GM10266 (cell line): ENCODE measurements at regions not wholly inside any gene's neighbourhood (a gene's known extent, or its start where the extent isn't known, plus 50 kb on each side); places are given as distances from the start of the nearest gene placed in this dataset.
A peak's percentile ranks its signal among the peaks of the same experiment; 100 is the strongest.

ENCODE experiments used
- DNase-seq: peaks from one replicate; pipeline ENCODE4 v3.0.0; 2012; ENCODE audit errors: extremely low spot score
- CTCF ChIP-seq: IDR thresholded peaks from 2 replicates; pipeline ENCODE4 v1.5.1; 2012; ENCODE audit warnings: mild to moderate bottlenecking, low read depth; ENCODE audit not compliant: control insufficient read depth, insufficient read depth; ENCODE audit errors: missing control alignments

- no peak for DNase-seq
- no peak for TF ChIP-seq CTCF
These were observed 98.6 kb upstream of the ARHGEF26 start for GRCh38 chr3:154022606-154023005.

DNA sequence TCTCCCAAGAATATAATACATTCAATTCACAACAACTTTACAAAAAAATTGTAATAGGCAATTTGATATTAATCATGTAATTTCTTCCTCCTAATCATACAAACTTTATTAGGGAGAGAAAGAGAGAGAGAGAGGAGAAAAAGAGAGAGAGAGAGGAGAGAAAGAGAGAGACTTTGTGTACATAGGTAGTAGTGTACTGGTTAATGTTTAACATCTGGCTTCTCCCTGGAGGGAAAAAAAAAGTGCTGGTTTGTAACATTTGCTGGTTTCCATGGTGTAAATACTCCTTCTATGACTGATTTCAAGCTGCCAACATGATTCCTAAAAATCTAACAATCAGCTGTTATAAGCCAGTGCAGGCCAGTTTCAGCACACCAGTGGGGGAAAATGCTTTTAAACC, 98.0 kb upstream of the ARHGEF26 start:
- TF ChIP-seq CTCF, result no peak
- DNase-seq, result no peak

- no peak for DNase-seq
- TF ChIP-seq CTCF, result no peak
These were observed 96.2 kb upstream of the ARHGEF26 start for GRCh38 chr3:154025007-154025406.

GRCh38 chr3:154029926-154030325, 91.3 kb upstream of the ARHGEF26 start:
- no peak for TF ChIP-seq CTCF

DNA sequence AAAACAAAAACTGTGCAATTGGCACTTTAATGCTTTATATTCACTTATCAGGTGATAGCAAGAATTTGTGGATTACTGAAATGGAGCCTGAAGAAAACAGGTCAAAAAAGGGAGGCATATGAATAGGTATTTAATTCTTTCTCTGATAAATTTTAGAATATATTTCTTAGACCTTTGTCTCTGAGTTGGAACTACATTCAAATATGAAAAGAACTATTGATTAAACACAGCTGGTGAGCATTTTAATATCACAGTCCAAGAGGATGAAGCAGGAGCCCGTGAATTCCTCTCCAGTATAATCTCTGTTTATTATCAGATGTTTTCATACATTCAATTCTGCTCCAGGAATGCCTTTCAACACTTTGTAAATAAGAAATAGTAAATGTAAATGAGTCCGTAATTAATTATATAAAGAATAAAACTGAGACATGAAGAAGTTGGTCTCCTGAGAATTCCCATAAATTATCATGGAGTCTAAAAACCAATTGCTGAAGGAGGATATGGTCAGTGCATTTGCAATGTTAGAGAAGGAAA, 86.3 kb upstream of the ARHGEF26 start:
- no peak for TF ChIP-seq CTCF
- no peak for DNase-seq

More at GRCh38 chr3:154029926-154030325, 91.3 kb upstream of the ARHGEF26 start:
- DNase-seq, result no peak

DNA sequence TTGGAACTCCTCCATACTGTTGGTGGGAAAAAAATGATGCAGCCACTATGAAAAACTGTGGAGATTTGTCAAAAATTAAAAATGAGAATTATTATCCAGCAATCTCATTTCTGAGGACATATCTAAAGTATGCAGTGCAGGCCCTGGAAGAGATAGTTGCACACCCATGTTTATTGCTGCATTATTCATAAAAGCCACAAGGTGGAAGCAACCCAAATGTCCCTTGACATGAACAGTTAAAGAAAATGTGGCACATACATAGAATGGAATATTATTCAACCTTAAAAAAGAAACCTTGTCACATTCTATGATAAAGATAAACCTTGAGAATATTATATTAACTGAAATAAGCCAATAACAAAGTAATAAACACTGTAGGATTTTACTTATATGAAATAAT, 80.9 kb upstream of the ARHGEF26 start:
- no peak for DNase-seq
- peak; percentile 42 for TF ChIP-seq CTCF

GRCh38 chr3:154044671-154045070, 76.5 kb upstream of the ARHGEF26 start:
- TF ChIP-seq CTCF, result no peak
- no peak for DNase-seq
